Neural cell (in vitro differentiated cells): ENCODE measurements at regions not wholly inside any gene's neighbourhood (a gene's known extent, or its start where the extent isn't known, plus 50 kb on each side); places are given as distances from the start of the nearest gene placed in this dataset.

Source experiments
- H2AFZ ChIP-seq: fragments of 200-600, 300-800 bp; sonication (generic), shearing (Covaris generic); 2 replicates; pipeline ENCODE4 v1.6.0; 2014; ENCODE audit warnings: low read depth, mild to moderate bottlenecking, antibody characterized with exemption, low read length, moderate library complexity
- H3F3A ChIP-seq: fragments of 200-600 bp; shearing (Covaris generic); 2 replicates; pipeline ENCODE4 v1.6.1; 2016; ENCODE audit warnings: mild to moderate bottlenecking, moderate library complexity, mixed read lengths, antibody characterized with exemption, low read length; ENCODE audit not compliant: insufficient read depth, poor library complexity, severe bottlenecking
- H3K27ac ChIP-seq: fragments of 200-600, 300-800 bp; sonication (generic), shearing (Covaris generic); 2 replicates; pipeline ENCODE4 v1.5.1; 2014; ENCODE audit warnings: mild to moderate bottlenecking, low read length, moderate library complexity
- H3K27me3 ChIP-seq: fragments of 300-800, 200-600 bp; sonication (generic), shearing (Covaris generic); 2 replicates; pipeline ENCODE4 v1.6.0; 2014; ENCODE audit warnings: mild to moderate bottlenecking, low read depth, low read length, moderate library complexity; ENCODE audit not compliant: insufficient read depth
- H3K36me3 ChIP-seq: fragments of 300-800, 200-600 bp; sonication (generic), shearing (Covaris generic); 2 replicates; pipeline ENCODE4 v1.5.1; 2014; ENCODE audit warnings: mild to moderate bottlenecking, antibody characterized with exemption, low read length, moderate library complexity; ENCODE audit not compliant: insufficient read depth
- H3K4me2 ChIP-seq: fragments of 300-800, 200-600 bp; sonication (generic), shearing (Covaris generic); 2 replicates; pipeline ENCODE4 v1.6.0; 2014; ENCODE audit warnings: mild to moderate bottlenecking, low read length
- H3K4me3 ChIP-seq: fragments of 300-800, 200-600 bp; sonication (generic), shearing (Covaris generic); 2 replicates; pipeline ENCODE4 v1.5.1; 2014; ENCODE audit warnings: mild to moderate bottlenecking, low read length, moderate library complexity
- H3K79me2 ChIP-seq: fragments of 200-600 bp; shearing (Covaris generic); replicated peaks from 2 replicates; pipeline ENCODE4 v1.6.0; 2014; ENCODE audit warnings: mild to moderate bottlenecking, low read length, moderate library complexity; ENCODE audit not compliant: insufficient read depth
- H3K9ac ChIP-seq: fragments of 300-800, 200-600 bp; sonication (generic), shearing (Covaris generic); 2 replicates; pipeline ENCODE4 v1.6.1; 2016; ENCODE audit warnings: mild to moderate bottlenecking, low read length, mixed read lengths
- H3K9me2 ChIP-seq: fragments of 200-600 bp; shearing (Covaris generic); 2 replicates; pipeline ENCODE4 v1.6.1; 2016; ENCODE audit warnings: mild to moderate bottlenecking, low read length, mixed read lengths; ENCODE audit not compliant: insufficient read depth
- H3K9me3 ChIP-seq: fragments of 200-600, 300-800 bp; sonication (generic), shearing (Covaris generic); 2 replicates; pipeline ENCODE4 v1.6.1; 2016; ENCODE audit warnings: mild to moderate bottlenecking, mixed run types, low read length, moderate library complexity, mixed read lengths
- H4K20me1 ChIP-seq: fragments of 200-600 bp; shearing (Covaris generic); 2 replicates; pipeline ENCODE4 v1.6.1; 2016; ENCODE audit warnings: mild to moderate bottlenecking, mixed run types; ENCODE audit not compliant: insufficient read depth
- EP300 ChIP-seq: fragments of 450-650 bp; conservative IDR thresholded peaks from 2 replicates; pipeline ENCODE4 v1.6.1; 2014; ENCODE audit warnings: antibody characterized with exemption, mild to moderate bottlenecking, moderate library complexity; ENCODE audit not compliant: poor library complexity, severe bottlenecking
- EZH2 ChIP-seq: fragments of 200-600, 300-800 bp; shearing (Covaris generic), sonication (generic); IDR thresholded peaks from 2 replicates; pipeline ENCODE4 v1.6.1; 2014; ENCODE audit warnings: antibody characterized with exemption, low read length, borderline replicate concordance, mild to moderate bottlenecking; ENCODE audit not compliant: insufficient read depth, poor library complexity, severe bottlenecking
- MXI1 ChIP-seq: fragments of 450-650 bp; conservative IDR thresholded peaks from 2 replicates; pipeline ENCODE4 v1.6.1; 2014; ENCODE audit warnings: antibody characterized with exemption, mild to moderate bottlenecking; ENCODE audit not compliant: poor library complexity, severe bottlenecking
- POLR2AphosphoS5 ChIP-seq: IDR thresholded peaks from 2 replicates; pipeline ENCODE4 v1.6.1; 2012
- RAD21 ChIP-seq: fragments of 450-650 bp; conservative IDR thresholded peaks from 2 replicates; pipeline ENCODE4 v1.6.1; 2014; ENCODE audit warnings: antibody characterized with exemption, mild to moderate bottlenecking, moderate library complexity
- REST ChIP-seq: IDR thresholded peaks from 2 replicates; pipeline ENCODE4 v1.6.1; 2012; ENCODE audit warnings: borderline replicate concordance
- SMC3 ChIP-seq: fragments of 450-650 bp; conservative IDR thresholded peaks from 2 replicates; pipeline ENCODE4 v1.6.1; 2014; ENCODE audit warnings: antibody characterized with exemption, mild to moderate bottlenecking, moderate library complexity; ENCODE audit not compliant: poor library complexity
- TAF1 ChIP-seq: IDR thresholded peaks from 2 replicates; pipeline ENCODE4 v1.6.1; 2012; ENCODE audit warnings: low read depth
- TF ChIP-seq, protein P1 (sequence below): fragments of 450-650 bp; IDR thresholded peaks from 2 replicates; pipeline ENCODE4 v1.5.1; 2014; ENCODE audit warnings: antibody characterized with exemption, mild to moderate bottlenecking, moderate library complexity; ENCODE audit not compliant: poor library complexity, severe bottlenecking

DNA sequence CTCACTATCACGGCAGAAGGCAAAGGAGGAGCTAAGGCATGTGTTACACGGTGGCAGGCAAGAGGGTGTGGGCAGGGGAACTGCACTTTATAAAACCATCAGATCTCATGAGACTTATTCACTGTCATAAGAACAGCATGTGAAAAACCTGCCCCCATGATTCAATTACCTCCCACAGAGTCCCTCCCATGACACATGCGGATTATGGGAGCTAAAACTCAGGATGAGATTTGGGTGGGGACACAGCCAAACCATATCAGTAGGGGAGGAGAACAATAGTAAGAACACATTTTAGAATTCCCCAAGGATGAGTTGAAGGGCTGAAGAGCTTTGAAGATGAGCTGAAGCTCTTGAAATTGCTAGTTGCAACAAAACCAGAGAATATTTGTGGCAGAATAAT lies 287.9 kb downstream of the SMARCA2 start:
- H4K20me1 ChIP-seq: no peaks in the 10 kb centered on the region
- no peak overlapping the region for H3K9ac ChIP-seq
- H3K27me3 ChIP-seq: no peaks in the 10 kb centered on the region
- H3K4me3 ChIP-seq: no peak overlapping the region
- TF ChIP-seq POLR2AphosphoS5: no peak
- TF ChIP-seq, protein P1, sequence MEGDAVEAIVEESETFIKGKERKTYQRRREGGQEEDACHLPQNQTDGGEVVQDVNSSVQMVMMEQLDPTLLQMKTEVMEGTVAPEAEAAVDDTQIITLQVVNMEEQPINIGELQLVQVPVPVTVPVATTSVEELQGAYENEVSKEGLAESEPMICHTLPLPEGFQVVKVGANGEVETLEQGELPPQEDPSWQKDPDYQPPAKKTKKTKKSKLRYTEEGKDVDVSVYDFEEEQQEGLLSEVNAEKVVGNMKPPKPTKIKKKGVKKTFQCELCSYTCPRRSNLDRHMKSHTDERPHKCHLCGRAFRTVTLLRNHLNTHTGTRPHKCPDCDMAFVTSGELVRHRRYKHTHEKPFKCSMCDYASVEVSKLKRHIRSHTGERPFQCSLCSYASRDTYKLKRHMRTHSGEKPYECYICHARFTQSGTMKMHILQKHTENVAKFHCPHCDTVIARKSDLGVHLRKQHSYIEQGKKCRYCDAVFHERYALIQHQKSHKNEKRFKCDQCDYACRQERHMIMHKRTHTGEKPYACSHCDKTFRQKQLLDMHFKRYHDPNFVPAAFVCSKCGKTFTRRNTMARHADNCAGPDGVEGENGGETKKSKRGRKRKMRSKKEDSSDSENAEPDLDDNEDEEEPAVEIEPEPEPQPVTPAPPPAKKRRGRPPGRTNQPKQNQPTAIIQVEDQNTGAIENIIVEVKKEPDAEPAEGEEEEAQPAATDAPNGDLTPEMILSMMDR: no peak
- TF ChIP-seq EP300: no peak
- TF ChIP-seq REST: no peak
- TF ChIP-seq TAF1: no peak
- TF ChIP-seq SMC3: no peak
- H3K4me2 ChIP-seq: no peak overlapping the region
- no peaks in the 10 kb centered on the region for H3K79me2 ChIP-seq
- no peaks in the 10 kb centered on the region for H3K36me3 ChIP-seq
- no peaks in the 10 kb centered on the region for H3K9me2 ChIP-seq
- no peak overlapping the region for H2AFZ ChIP-seq
- H3K9me3 ChIP-seq: no peaks in the 10 kb centered on the region
- H3F3A ChIP-seq: no peaks in the 10 kb centered on the region
- H3K27ac ChIP-seq: no peak overlapping the region

DNA sequence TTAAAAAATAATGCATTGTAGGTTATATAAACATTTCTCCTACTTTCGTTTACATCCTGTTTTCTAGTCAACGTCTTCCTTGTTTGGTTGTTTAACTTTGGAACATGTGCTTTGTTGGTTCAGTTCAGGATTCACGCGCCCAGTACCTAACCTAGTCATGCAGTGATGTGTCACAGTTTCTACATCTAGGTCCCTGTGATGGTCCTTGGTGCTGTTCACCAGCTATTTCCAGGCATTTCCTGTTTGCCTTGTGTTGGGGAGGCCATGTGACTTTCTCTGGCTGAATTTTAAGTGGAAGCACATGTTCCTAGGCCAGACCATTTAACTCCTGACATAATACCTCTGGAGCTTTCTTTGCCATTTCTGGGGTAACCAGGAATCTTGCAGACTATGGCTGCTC lies 292.3 kb downstream of the SMARCA2 start:
- Histone ChIP-seq H3K9me3 (peaks cover 9% of the 10 kb centered on the region), H3K79me2 (no peaks in the 10 kb centered on the region), H3K27ac (no peak overlapping the region), H3F3A (no peaks in the 10 kb centered on the region), H2AFZ (no peak overlapping the region), H3K4me2 (no peak overlapping the region), H3K27me3 (no peaks in the 10 kb centered on the region), H3K4me3 (no peak overlapping the region), H3K9me2 (no peaks in the 10 kb centered on the region), H3K9ac (no peak overlapping the region), H3K36me3 (no peaks in the 10 kb centered on the region), H4K20me1 (no peaks in the 10 kb centered on the region)
- TF ChIP-seq MXI1: no peak
- no peak for TF ChIP-seq EP300
- no peak for TF ChIP-seq RAD21
- no peak for TF ChIP-seq EZH2
- no peak for TF ChIP-seq POLR2AphosphoS5
- TF ChIP-seq REST: no peak
- TF ChIP-seq, protein P1: no peak
- TF ChIP-seq TAF1: no peak
- TF ChIP-seq SMC3: no peak
